Activated naive CD4-positive, alpha-beta T cell treated with anti-CD3 and anti-CD28 coated beads for 36 hours (primary cell): ENCODE measurements at regions not wholly inside any gene's neighbourhood (a gene's known extent, or its start where the extent isn't known, plus 50 kb on each side); places are given as distances from the start of the nearest gene placed in this dataset.

Source experiments
- CTCF ChIA-PET: fragments of 350-600 bp; sonication (Branson Sonifier 250); formaldehyde crosslinking; loops from one replicate; lab custom pipeline; 2021; ENCODE audit warnings: antibody characterized with exemption; lab: Charles Lee
- DNase-seq: peaks from one replicate; pipeline ENCODE4 v3.0.0-alpha.2; 2020
- H3K27ac Mint-ChIP-seq: one replicate; pipeline ENCODE4 v1.8.0; 2021; ENCODE audit warnings: mild to moderate bottlenecking, mixed read lengths
- H3K27me3 Mint-ChIP-seq: one replicate; pipeline ENCODE4 v1.8.0; 2021; ENCODE audit warnings: low read depth, mixed read lengths
- H3K36me3 Mint-ChIP-seq: one replicate; pipeline ENCODE4 v1.8.0; 2021; ENCODE audit warnings: low read depth, mixed read lengths
- H3K4me1 Mint-ChIP-seq: one replicate; pipeline ENCODE4 v1.8.0; 2021; ENCODE audit warnings: low read depth, mixed read lengths
- H3K4me3 Mint-ChIP-seq: one replicate; pipeline ENCODE4 v1.8.0; 2021; ENCODE audit warnings: mild to moderate bottlenecking, moderate library complexity, mixed read lengths
- H3K9me3 Mint-ChIP-seq: one replicate; pipeline ENCODE4 v1.8.0; 2021; ENCODE audit warnings: mixed read lengths
- intact Hi-C: fragments of 100-400 bp; cut with micrococcal nuclease; formaldehyde crosslinking; loops from one replicate; pipeline ENCODE4 v1.15.1; 2023

DNA sequence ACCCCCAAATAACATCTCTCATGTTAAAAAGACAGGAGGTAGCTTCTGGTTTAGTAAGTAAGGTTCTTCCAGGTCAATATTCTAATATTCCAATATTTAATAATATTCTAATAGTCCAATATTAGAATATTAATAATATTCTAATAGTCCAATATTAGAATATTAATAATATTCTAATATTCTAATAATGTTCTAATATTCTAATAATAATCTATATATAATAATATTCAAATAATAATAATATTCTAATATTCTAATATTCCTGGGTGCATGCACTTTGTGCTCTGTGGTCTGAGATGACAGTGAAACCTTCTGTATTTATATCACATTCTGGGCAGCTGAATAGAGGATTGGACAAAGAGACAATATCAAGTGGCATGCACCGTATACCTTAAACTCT lies 96.1 kb downstream of the PCDH10 start:
- Mint-ChIP-seq H3K4me1 (no peaks in the 10 kb centered on the region), H3K36me3 (no peaks in the 10 kb centered on the region), H3K4me3 (no peak overlapping the region), H3K27me3 (no peaks in the 10 kb centered on the region), H3K9me3 (peaks cover 1% of the 10 kb centered on the region), H3K27ac (no peak overlapping the region)
- intact Hi-C loops: no loop called here
- no peak for DNase-seq
- CTCF ChIA-PET: no interaction called here
